ENCODE measurements at regions not wholly inside any gene's neighbourhood (a gene's known extent, or its start where the extent isn't known, plus 50 kb on each side); places are given as distances from the start of the nearest gene placed in this dataset.

DNA sequence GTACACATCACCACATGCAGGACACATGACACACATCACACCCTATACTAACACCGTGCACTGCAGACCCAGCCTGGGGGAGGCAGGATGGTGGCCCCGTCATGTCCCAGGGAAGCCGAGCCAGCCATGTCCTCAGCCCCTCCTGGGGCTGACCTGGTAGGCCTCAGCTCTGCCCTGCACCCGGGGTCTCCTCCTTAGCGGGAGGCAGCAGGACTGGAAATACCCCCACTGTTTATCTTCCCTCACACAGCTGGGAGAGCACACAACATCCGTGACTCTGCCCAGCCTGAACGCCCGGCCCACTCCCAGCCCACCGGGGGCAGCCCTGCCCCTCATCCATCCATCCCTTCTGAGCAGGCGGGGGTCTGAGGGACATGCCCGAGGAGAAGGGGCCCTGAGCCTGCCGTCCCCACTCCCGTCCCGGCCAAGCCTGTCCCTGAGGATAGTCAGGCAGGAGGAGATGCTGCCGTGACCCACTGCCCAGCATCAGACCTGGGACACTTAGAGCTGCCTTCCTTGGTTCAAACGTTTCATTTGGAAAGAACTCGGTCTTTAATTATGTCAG is 945.0 kb downstream of the BRD1 start:
- TF ChIP-seq, protein P1, sequence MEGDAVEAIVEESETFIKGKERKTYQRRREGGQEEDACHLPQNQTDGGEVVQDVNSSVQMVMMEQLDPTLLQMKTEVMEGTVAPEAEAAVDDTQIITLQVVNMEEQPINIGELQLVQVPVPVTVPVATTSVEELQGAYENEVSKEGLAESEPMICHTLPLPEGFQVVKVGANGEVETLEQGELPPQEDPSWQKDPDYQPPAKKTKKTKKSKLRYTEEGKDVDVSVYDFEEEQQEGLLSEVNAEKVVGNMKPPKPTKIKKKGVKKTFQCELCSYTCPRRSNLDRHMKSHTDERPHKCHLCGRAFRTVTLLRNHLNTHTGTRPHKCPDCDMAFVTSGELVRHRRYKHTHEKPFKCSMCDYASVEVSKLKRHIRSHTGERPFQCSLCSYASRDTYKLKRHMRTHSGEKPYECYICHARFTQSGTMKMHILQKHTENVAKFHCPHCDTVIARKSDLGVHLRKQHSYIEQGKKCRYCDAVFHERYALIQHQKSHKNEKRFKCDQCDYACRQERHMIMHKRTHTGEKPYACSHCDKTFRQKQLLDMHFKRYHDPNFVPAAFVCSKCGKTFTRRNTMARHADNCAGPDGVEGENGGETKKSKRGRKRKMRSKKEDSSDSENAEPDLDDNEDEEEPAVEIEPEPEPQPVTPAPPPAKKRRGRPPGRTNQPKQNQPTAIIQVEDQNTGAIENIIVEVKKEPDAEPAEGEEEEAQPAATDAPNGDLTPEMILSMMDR (conservative IDR thresholded peaks at IDR 0.05; ENCODE audit: low read length), result no peak
- TF ChIP-seq EZH2phosphoT487 (IDR thresholded peaks at IDR 0.05; ENCODE audit: borderline replicate concordance), result no peak
